OCI-LY7 (cell line): ENCODE measurements at regions not wholly inside any gene's neighbourhood (a gene's known extent, or its start where the extent isn't known, plus 50 kb on each side); places are given as distances from the start of the nearest gene placed in this dataset.
"Not testable (repeated sequence)": the region's sequence is repeated elsewhere in the genome, so short reads cannot be mapped to it uniquely, and the experiment has no call there.

ENCODE experiments used
- BruUV-seq: library from RNA; stranded (reverse); fragments of 400-500 nt; replicated peaks from 2 replicates; lab custom pipeline; 2021; lab: Mats Ljungman, UMichigan
- CTCF ChIA-PET: fragments of 300-600 bp; sonication (Branson Sonifier 250); formaldehyde crosslinking; loops from one replicate; lab custom pipeline; 2022; ENCODE audit warnings: antibody characterized with exemption; ENCODE audit not compliant: unreplicated experiment; lab: Charles Lee
- POLR2A ChIA-PET: fragments of 300-600 bp; sonication (Branson Sonifier 250); formaldehyde crosslinking; loops from one replicate; lab custom pipeline; 2022; ENCODE audit warnings: antibody characterized with exemption; lab: Charles Lee
- DNase-seq: peaks from one replicate; pipeline ENCODE4 v3.0.0-alpha.2; 2015; ENCODE audit warnings: low spot score
- H2AFZ ChIP-seq: fragments of 200-600 bp; sonication (generic), shearing (Covaris generic); 2 replicates; pipeline ENCODE4 v1.6.1; 2014; ENCODE audit warnings: mild to moderate bottlenecking, antibody characterized with exemption, low read length, moderate library complexity
- H3K27ac ChIP-seq: fragments of 200-600 bp; sonication (generic); 2 replicates; pipeline ENCODE4 v1.5.1; 2014; ENCODE audit warnings: mixed run types, low read depth, mild to moderate bottlenecking, moderate library complexity, low read length, inconsistent platforms; ENCODE audit not compliant: poor library complexity, severe bottlenecking
- H3K36me3 ChIP-seq: fragments of 200-600 bp; sonication (generic); 2 replicates; pipeline ENCODE4 v1.6.1; 2014; ENCODE audit warnings: mild to moderate bottlenecking, antibody characterized with exemption, low read length, moderate library complexity, mixed read lengths; ENCODE audit not compliant: insufficient read depth
- H3K4me1 ChIP-seq: fragments of 200-600 bp; sonication (generic); 2 replicates; pipeline ENCODE4 v1.5.1; 2014; ENCODE audit warnings: mild to moderate bottlenecking, low read length; ENCODE audit not compliant: insufficient read depth, poor library complexity, severe bottlenecking
- H3K4me2 ChIP-seq: fragments of 200-600 bp; sonication (generic); 2 replicates; pipeline ENCODE4 v1.6.1; 2014; ENCODE audit warnings: mild to moderate bottlenecking, low read length
- H3K4me3 ChIP-seq: fragments of 200-600 bp; sonication (generic); 2 replicates; pipeline ENCODE4 v1.5.1; 2014; ENCODE audit warnings: mild to moderate bottlenecking, low read depth, low read length; ENCODE audit not compliant: poor library complexity, severe bottlenecking
- H3K79me2 ChIP-seq: fragments of 200-600 bp; sonication (generic); 2 replicates; pipeline ENCODE4 v1.6.1; 2016; ENCODE audit warnings: low read depth, mild to moderate bottlenecking, low read length, moderate library complexity, mixed read lengths; ENCODE audit not compliant: insufficient read depth
- H3K9me2 ChIP-seq: fragments of 200-600 bp; sonication (generic); 2 replicates; pipeline ENCODE4 v1.6.1; 2016; ENCODE audit warnings: mild to moderate bottlenecking, low read length, mixed read lengths; ENCODE audit not compliant: insufficient read depth
- H3K9me3 ChIP-seq: fragments of 200-600 bp; sonication (generic); 2 replicates; pipeline ENCODE4 v1.6.1; 2014; ENCODE audit warnings: mild to moderate bottlenecking, mixed run types, low read length, mixed read lengths
- H4K20me1 ChIP-seq: fragments of 200-600 bp; sonication (generic); 2 replicates; pipeline ENCODE4 v1.6.1; 2014; ENCODE audit warnings: mild to moderate bottlenecking, antibody characterized with exemption, low read length, moderate library complexity, mixed read lengths; ENCODE audit not compliant: insufficient read depth
- CTCF ChIP-seq: fragments of 200-600 bp; sonication (generic); conservative IDR thresholded peaks from 2 replicates; pipeline ENCODE4 v1.5.1; 2014; ENCODE audit warnings: mild to moderate bottlenecking, antibody characterized with exemption, low read length, moderate library complexity, mixed read lengths
- EZH2phosphoT487 ChIP-seq: fragments of 200-600 bp; sonication (generic); IDR thresholded peaks from 2 replicates; pipeline ENCODE4 v1.6.1; 2018; ENCODE audit warnings: low read depth, borderline replicate concordance, mild to moderate bottlenecking, mixed run types, antibody characterized with exemption, low read length, moderate library complexity, mixed read lengths
- intact Hi-C: fragments of 100-400 bp; cut with micrococcal nuclease; formaldehyde crosslinking; loops from one replicate; pipeline ENCODE4 v1.10.0; 2022; ENCODE audit not compliant: unreplicated experiment

GRCh38 chr18:71301596-71301995, 1012.8 kb downstream of the SOCS6 start:
- TF ChIP-seq CTCF = no peak
- no peak for TF ChIP-seq EZH2phosphoT487
- no peak for DNase-seq
- no peaks in the 10 kb centered on the region for H3K4me1 ChIP-seq
- intact Hi-C loops = no loop called here
- no peaks in the 10 kb centered on the region for H3K36me3 ChIP-seq
- H2AFZ ChIP-seq = no peak overlapping the region
- CTCF ChIA-PET = no interaction called here
- no TSS peak for BruUV-seq
- H4K20me1 ChIP-seq = no peaks in the 10 kb centered on the region
- POLR2A ChIA-PET = no interaction called here
- H3K27ac ChIP-seq = no peak overlapping the region
- H3K79me2 ChIP-seq = no peaks in the 10 kb centered on the region
- no peak overlapping the region for H3K4me2 ChIP-seq
- H3K9me3 ChIP-seq = no peaks in the 10 kb centered on the region
- no peaks in the 10 kb centered on the region for H3K9me2 ChIP-seq
- H3K4me3 ChIP-seq = no peak overlapping the region

- H3K36me3 ChIP-seq, H3K4me2 ChIP-seq, intact Hi-C loops, DNase-seq, H2AFZ ChIP-seq, POLR2A ChIA-PET, H3K27ac ChIP-seq, H4K20me1 ChIP-seq, H3K9me3 ChIP-seq, H3K4me1 ChIP-seq, H3K9me2 ChIP-seq, BruUV-seq, CTCF ChIA-PET, H3K4me3 ChIP-seq, H3K79me2 ChIP-seq: not testable (repeated sequence)
Observed at GRCh38 chr18:71294201-71294600, 1005.4 kb downstream of the SOCS6 start.

- BruUV-seq = no TSS peak
Observed at GRCh38 chr18:71293322-71293721, 1004.5 kb downstream of the SOCS6 start.

More at GRCh38 chr18:71293322-71293721, 1004.5 kb downstream of the SOCS6 start:
- DNase-seq = no peak
- H4K20me1 ChIP-seq = no peaks in the 10 kb centered on the region
- no peak overlapping the region for H3K4me2 ChIP-seq
- no peaks in the 10 kb centered on the region for H3K79me2 ChIP-seq
- H3K9me3 ChIP-seq = no peaks in the 10 kb centered on the region
- CTCF ChIA-PET = no interaction called here
- no peak overlapping the region for H3K27ac ChIP-seq
- intact Hi-C loops = no loop called here
- H3K36me3 ChIP-seq = no peaks in the 10 kb centered on the region
- H3K4me3 ChIP-seq = no peak overlapping the region
- H2AFZ ChIP-seq = no peak overlapping the region
- POLR2A ChIA-PET = no interaction called here
- H3K4me1 ChIP-seq = no peaks in the 10 kb centered on the region
- no peaks in the 10 kb centered on the region for H3K9me2 ChIP-seq
- TF ChIP-seq EZH2phosphoT487 (no peak), CTCF (no peak)
